ENCODE measurements at regions not wholly inside any gene's neighbourhood (a gene's known extent, or its start where the extent isn't known, plus 50 kb on each side); places are given as distances from the start of the nearest gene placed in this dataset.

DNA sequence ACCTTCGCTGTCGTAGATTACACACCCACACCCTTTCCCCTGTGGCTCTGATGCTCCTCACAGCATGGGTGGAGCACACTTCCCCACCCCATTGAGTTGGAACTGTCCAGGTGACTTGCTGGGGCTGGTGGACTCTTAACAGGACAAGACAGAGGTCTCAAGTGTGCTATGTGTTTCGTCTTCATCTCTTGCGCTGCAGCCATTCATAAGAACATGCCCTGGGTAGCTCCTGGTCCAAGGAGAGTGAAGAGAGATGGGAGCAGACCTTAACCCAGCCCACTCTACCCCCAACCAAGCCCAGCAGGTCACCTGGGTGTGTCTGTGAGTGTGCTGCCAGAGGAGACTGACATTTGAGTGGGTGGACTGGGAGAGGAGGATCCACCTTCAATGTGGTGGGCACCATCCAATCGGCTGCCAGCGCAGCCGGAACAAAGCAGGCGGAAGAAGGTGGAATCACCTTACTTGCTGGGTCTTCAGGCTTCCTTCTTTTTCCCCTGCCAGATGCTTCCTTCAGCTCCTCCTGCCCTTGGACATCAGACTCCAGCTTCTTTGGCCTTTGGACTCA is 112.4 kb downstream of the HTR5A start:
- DNase-seq: no peak

DNA sequence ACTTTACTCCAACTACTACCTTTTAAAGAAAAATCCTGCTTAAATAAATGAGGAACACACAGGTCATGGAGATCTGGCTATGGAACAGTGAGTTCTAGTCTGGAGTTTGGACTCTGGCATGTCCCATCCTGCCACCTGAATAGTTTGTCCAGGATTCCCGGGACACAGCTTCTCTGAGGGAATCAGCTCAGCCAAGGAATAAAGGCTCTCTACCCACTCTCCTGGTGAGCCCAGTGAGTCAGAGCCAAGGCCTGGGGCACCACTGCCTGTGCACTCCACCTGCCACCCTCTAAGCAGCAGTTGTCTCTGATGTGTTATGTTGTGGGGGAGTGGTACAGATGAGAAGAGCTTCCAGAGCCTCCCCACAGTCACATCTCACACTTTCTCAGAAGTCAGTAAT is 113.5 kb downstream of the HTR5A start:
- DNase-seq: no peak

DNA sequence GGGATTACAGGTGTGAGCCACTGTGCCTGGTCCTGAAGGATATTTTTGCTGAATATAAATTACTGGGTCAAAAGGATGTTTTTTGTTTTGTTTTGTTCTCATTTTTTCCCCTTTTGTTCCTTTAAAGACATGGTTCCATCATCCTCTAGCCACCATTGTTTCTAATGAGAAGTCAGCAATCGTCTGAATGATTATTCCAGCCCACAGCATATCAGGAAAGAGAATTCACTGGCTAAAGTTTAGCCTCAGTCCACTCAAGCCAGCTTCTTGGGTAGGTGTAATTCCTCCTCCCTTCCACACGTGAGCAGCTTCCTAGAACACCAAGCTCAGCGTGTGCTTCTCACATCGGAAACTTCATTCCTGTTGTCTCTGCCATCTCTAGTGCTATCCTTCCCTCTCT is 112.8 kb upstream of the INSIG1 start:
- DNase-seq: no peak

DNA sequence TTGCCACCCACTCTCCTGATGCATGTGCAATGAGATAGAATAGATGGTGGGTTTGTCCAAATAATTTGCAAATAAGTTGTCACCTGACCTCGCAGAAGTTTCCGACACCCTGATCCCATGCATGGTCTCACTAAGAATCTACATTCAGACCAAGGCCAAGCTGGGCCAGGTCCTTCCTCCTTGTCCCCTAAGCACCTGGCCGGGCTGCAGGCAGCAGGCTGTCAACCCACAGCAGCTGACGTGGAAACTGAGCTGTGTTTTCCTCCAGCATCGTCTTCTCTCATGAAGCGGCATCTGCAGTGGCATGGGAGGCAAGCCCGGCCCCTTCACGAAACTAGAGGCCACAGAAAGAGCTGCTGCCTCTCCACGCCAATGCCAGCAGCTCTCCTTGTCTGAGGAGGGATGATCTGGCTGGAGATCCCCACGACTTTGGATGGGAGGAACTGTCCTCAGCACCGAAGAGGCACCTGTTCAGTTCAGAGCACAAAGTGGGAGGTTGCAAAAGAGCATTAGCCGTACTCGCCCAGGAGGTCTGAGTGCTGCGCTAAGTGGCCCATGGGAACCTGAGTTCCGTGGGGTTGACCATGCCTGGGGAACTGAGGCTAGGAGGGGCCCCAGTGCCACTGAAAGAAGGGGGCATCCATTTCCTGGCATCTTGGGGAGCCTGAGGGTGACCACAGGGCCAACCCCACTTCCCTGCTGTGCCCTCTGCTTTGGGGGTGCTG is 110.5 kb upstream of the INSIG1 start:
- no peak for DNase-seq

DNA sequence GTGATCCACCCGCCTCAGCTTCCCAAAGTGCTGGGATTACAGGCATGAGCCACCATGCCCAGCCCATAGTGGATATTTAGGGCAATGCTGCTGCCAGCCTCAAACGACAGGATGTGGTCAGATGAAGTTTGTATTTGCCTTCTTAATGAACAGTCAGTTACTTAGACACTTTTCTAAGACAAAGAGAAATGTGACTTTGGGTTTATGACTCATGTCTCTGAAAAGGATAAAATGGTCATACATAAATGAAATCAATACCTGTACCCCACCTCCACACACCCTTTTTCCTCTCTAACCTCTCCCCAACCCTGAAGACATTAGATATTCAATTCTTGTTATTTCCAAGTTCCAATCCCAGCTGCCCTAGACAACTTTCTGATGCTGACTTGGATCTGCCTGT is 109.3 kb upstream of the INSIG1 start:
- no peak for DNase-seq

DNA sequence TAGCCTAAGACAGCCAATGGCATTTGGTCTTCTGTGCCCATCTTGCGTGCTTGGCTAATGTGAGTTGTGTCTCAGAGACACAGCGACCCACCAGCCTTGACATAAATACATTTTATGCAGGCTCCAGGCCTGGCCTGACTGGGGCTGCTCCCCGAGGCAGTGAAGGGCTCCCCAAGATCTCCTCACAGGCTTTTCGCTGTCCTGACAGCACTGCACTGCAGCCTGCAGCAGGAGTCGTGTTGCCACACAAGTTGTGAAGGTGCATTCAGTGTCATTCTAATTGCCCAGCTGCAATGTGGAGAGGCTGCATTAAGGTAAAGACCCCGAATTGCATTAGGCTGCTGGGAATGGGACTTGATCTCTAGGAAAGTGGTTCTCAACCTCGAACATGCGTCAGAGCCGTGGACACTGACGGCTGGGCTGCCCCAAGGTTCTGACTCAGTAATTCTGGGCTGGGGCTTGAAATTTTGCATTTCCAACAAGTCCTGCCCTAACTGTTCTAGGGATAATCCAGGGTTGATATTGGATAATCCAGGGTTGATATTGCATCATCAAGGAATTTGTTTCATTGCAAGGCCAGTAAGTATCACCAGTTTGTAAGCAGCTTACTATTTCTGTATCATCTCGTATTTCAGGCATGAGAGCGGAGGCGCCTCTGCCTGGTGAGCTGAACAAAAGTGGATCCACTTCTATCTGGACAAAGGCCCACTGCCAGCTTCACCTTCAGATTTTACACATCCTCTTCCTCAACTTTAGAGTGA is 108.7 kb upstream of the INSIG1 start:
- DNase-seq: no peak

DNA sequence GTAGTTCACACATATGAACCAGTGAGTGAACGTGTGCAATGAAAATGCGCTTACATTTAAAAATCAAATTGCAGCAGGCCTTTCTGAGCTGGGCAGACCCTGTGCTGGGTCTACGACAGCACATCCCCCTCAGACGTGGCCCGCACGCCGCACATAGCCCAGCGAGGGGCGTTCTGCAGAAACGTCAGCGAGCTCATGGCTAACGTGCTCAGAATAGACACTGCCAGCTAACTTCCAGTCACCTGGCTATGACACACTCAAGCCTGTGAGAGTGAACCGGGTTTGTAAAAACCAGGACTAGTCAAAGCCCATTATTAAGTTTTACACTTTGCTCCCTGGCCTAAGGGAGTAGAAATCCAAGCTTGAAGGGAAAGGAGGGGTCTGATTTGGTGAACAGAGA is 108.1 kb upstream of the INSIG1 start:
- no peak for DNase-seq

DNA sequence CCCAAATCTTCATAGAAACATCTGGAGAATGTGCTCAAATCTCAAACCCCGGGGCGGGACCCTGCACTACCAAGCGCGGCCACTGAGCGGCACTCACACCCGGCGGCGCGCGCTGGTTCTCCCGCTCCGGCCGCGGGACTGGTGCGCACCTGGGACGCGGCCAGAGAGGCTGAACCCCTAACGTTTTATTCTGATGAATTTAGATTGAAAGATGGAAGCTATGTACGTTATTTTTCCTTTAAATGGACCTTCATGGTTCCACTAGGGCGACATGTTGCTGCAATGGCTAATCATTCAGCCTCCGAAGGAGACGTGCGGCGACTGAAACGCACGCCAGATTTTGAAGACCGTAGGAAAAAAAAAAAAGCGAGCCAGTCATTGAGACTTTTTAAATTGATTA is 107.0 kb upstream of the INSIG1 start:
- peak; percentile 10 for DNase-seq

DNA sequence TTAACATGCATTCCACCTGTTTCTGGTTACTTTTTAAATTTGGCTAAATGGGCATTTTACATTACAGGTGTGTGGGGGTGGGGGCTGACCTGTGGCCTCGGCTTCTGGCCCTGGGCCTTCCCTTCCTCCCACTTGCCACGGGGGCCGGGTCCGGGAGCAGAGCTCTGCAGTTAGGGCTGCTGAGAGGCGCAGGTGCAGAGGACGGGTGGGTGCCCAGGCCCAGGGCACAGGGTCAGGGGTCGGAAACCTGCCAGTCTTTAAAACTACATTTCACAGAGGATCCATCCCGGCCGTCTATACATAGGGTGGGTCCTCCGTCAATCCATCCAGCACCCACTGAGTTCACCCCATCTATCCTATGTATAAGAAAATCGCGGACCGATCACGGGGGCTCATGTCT is 106.5 kb upstream of the INSIG1 start:
- DNase-seq: no peak

DNA sequence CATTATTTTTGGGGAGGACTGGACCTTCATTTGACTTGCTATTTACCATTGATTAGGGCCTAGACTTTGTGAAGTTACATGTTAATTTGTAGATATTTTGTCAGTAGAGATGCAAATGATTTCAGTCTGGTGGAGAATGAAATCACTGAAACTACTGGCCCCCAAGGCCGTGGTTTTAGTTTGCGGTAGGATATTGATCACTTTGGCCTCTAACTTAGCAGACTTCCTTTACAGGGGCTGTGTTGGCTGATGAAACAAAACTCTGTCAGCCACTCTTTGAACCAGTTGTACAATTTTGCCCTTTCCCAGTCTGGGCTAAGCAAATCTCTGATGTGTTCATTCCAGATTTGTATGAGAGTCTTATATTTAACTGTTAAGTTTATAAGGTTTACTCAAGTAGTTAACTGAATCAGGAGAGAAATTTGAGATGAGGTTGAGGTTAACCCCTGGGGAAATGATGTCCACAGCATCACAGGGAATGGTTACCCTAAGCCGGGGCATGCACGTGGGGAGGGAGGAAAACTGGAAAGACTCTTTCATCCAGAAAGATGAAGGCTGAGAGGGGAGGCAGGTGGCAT is 105.7 kb upstream of the INSIG1 start:
- no peak for DNase-seq

DNA sequence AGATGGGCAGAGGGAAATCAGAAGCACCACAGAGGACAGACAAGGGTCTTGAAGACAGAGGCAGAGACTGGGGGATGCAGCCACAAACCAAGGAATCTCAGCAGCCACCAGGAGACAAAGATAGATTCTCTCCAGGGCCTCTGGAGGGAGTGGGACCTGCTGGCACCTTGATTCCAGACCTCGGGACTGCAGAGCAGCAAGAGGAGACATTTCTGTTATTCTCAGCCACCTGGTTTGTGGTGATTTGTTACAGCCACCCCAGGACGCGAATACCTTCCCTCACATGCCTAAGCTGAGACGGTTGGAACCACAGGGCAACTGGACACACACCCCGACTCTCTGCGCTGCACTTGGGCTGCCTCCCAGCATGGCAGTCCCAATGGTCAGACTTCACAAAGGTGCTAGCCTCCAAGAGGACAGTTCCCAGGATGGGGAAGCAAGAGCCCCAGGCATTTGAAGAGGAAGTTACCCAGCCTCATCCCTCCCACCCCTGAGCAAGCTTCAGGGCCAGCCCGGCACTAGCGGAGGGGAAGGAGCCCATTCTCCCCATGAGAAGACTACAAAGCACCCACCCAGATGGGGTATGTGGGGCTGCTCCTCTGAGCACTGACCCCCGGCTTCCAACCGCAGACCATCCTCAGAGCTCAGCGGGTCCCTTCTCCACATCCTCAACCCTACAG is 104.6 kb upstream of the INSIG1 start:
- no peak for DNase-seq

DNA sequence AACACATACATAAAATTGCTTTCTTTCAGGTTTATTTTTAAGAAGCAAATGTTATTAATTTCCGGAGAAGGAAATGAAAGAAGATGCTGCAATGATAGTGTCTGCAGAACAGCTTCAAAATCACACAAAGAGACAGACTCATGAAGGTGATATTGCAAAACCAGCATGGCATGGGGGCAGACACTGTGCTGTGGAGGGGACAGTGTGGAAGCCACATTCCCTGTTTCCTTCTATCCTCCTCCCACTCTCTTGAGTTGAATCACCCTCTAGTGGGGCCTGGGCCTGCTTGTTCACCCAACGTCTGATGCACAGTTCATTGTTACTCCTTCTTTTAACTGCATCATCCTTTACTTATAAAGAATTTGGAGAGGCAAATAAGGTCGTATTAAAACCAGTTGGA is 104.0 kb upstream of the INSIG1 start:
- DNase-seq: no peak

DNA sequence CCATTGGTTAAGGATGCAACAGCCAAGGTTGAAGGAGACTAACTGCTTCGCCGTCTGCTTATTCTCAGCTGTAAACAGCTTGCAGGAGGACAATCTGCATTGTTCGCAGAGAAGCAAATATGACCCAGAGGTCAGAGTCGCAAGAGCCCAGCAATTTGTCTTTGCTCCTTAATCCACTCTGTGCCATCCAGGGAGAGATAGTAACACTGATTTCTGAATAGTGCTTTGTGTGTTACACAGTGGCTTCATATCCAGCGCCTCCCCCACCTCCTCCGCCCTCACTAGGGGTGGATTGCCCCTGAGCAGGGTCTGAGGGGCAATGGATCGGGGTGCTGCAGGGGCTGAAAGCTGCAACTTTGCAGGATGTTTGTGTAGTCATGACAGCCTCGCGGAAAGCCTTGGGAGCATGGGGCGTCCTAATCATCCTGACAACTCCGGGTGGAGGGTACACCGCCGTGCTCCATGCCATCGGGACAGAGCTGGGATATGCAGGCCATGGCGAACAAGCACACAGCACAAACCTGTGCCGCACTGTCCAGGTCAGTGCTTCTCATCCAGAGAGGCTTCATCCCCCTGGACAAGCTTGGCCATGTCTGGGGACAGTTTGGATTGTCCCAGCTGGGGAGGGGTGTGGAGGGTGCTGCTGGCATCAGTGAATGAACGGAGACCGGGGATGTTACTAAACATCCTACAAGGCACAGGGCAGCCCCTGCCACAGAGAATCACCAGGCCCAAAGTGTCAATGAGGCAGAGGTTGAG is 103.1 kb upstream of the INSIG1 start:
- peak; percentile 50 for DNase-seq

DNA sequence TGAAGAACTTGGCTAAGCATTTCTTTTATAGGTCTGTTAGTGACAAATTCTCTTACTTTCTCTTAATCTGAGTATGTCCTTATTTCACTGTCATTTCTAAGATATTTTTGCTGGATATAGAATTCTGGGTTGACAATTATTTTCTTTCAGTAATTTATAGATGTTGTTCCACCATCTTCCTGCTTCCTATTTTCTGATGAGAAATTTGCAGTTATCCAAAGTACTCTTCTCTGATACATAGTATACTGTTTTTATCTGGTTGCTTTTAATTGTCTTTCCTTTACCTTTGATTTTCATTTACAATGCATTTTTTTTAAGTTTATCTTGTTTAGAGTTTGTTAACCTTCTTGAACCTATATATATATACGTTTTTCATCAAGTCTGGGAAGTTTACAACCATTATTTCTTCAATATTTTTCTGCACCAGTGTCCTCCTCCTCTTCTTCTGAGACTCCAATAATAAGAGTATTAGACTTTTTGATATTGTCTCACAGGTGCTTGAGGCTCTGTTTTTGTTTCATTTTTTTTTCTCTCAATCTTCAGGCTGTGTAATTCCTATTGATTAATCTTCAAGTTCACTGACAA is 101.6 kb upstream of the INSIG1 start:
- no peak for DNase-seq

DNA sequence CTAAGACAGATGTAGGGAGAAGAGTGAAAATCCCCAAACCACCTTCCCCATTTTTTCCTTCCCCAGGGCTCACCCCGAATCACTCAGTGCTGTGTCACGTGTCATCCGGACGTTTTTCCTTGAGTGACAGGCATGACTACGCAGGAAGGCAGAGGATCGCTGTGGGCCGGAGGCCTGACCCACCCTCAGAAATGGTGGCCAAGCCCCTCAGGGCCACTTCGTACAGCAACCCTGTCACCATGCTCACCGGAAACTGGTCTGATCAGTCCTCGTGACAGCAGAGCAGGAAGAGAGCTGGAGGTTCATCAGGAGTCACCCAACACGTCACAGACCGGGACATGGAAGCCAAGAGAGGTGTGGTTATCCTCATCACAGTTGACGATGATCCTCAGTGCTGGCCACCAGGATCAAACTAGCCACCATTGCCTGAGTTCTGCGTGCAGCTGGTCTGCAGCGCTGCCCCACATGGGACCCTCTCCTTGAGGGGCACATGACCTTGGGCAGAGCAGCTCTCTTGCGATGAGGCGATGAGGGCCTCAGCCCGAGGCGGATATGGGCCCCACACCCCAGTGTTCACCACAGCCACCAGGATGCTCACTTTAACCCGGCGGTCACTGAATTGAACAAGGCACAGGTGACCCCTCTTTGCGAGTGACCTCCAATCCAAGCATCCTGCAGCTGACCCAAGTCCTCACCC is 99.3 kb upstream of the INSIG1 start:
- no peak for DNase-seq

DNA sequence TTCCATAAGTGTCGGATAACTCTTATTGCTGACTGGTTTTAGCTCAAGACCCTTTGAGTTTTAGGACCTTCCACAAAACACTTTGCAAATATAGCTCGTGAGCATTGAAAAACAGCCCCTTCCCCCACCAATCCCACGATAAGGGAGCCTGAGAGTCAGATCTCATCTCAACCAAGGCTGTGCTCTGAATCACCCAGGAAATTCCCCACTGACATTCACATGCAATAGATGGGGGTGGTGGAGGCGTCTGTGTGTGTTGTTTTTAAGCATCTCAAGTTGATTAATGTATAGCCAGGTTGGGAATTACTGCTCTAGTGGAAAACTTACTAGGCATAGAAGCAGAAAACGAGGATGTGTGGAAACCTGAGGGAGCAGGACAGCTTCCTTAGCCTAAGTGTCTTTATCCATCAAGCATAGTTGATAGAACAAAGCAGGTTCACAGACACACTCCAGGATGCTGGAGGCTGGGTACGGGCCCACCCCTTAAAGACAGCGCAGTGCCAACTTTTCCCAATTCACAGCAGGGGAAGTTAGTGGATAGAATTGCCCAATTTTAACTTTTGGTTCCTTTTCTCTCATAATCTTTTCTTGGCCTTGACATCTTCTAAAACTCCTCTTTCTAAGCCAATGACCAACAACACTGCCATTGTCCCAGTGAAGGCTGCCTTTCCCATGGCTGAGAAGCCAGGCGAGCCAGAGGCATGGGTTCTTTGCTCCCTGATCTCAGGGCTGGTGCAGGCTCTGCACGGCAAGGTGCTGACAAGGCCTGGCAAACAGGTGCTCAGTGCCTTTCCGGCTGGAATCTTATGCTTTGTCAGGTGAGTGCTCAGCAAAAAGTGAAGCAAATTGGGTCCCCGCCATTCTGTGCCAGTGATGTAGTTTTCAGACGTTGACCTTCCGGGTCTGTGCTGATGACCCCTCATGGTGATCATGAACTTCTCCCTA is 98.5 kb upstream of the INSIG1 start:
- no peak for DNase-seq

DNA sequence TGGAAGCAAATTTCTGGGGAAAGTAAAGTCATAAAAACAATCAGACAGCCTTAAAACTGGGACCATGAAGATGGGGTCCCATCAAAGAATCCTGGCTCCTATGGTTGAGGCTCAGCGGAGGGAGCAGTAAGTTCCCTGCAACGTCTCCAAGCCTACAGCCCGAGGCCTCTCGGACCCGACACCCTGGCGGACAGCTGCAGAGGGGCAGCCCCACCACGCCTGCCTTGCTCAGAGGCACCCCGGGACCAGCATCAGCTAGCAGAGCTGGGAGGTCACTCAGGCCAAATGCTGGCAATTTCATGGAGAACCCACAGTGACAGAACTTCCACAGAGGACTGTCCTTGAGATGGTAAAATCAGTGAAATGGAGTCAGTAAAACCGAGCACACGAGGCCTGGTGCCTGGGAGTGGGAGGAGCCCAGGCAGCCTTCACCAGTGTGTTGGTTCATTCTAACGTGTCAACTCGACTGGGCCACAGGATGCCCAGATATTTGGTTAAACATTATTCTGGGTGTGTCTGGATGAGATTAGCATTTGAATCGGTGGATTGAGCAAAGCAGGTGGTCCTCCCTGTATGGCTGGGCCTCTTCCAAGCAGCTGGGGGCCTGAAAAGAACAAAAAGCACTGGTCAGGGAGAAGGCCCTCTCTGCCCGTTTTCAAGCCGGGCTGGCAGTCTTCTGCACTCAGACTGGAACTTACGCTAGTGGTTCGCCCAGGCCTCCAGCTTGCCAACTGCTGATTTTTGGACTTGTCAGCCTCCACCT is 96.2 kb upstream of the INSIG1 start:
- DNase-seq: no peak

DNA sequence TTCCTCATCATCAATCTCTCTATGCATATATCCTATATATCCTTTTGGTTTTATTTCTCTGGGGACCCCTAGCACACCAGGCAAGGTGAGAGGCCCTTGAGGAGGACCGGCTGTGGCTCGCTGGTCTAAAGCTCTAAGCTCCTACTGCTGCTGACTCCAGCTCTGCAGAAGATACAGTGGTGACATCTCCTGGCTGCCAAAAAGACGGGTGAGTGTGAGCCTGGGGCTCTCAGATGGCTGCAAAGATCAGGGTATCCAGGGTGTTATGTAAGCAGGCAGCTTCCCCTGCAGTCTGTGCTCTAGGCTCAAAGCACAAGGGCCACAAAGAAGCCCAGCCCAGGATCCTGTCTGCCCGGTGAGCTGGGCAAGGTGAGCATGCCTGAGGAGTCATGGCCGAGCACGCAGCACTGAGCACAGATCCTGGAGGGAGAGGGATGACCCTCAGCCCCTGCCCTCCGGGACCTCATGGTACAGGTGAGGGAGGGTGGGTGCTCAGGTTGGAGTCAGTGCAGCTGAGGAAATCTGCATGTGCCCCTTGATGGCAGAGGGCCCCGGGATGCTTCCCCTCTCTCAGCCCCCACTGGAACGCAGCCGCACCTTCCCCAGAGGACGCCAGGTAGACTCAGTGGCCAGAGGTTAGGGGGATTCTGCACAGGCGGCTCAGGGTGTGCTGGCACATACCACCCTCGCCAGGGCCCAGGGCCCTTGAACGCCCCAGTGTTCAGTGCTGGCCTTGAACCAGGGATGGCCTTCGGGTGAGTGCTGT is 95.4 kb upstream of the INSIG1 start:
- DNase-seq: no peak
